OCI-LY1 (cell line): ENCODE measurements at regions not wholly inside any gene's neighbourhood (a gene's known extent, or its start where the extent isn't known, plus 50 kb on each side); places are given as distances from the start of the nearest gene placed in this dataset.

Experiments used
- EZH2 ChIP-seq: fragments of 200-600 bp; sonication (generic), shearing (Covaris generic); IDR thresholded peaks from 2 replicates; pipeline ENCODE4 v1.8.0; 2017; ENCODE audit warnings: borderline replicate concordance, mixed run types, mild to moderate bottlenecking, antibody characterized with exemption, low read length, moderate library complexity, mixed read lengths
- TF ChIP-seq, protein P1 (sequence below): fragments of 200-600 bp; sonication (generic), shearing (Covaris generic); IDR thresholded peaks from 2 replicates; pipeline ENCODE4 v1.5.1; 2017; ENCODE audit warnings: mild to moderate bottlenecking, antibody characterized with exemption, low read length, moderate library complexity, mixed read lengths

DNA sequence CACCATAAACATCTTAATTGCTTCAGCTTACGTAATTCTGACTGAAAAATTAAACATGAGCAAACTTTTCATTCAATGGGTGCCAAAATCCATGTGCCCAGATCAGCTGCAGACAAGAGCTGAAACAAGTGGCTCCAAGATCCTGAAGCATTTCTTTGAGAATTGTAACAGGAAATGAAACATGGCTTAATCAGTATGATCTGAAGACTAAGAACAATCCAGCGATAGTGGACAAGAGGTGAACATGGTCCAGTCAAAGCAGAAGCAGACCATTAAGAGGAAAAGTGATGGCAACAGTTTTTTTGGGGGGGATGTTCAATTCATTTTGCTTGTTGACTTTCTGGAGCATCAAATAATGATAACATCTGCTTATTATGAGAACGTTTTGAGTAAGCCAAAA, 1964.5 kb upstream of the RAG2 start:
- TF ChIP-seq, protein P1, sequence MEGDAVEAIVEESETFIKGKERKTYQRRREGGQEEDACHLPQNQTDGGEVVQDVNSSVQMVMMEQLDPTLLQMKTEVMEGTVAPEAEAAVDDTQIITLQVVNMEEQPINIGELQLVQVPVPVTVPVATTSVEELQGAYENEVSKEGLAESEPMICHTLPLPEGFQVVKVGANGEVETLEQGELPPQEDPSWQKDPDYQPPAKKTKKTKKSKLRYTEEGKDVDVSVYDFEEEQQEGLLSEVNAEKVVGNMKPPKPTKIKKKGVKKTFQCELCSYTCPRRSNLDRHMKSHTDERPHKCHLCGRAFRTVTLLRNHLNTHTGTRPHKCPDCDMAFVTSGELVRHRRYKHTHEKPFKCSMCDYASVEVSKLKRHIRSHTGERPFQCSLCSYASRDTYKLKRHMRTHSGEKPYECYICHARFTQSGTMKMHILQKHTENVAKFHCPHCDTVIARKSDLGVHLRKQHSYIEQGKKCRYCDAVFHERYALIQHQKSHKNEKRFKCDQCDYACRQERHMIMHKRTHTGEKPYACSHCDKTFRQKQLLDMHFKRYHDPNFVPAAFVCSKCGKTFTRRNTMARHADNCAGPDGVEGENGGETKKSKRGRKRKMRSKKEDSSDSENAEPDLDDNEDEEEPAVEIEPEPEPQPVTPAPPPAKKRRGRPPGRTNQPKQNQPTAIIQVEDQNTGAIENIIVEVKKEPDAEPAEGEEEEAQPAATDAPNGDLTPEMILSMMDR: no peak
- TF ChIP-seq EZH2: no peak
